HG03095 (cell line): ENCODE measurements at regions not wholly inside any gene's neighbourhood (a gene's known extent, or its start where the extent isn't known, plus 50 kb on each side); places are given as distances from the start of the nearest gene placed in this dataset.

Experiments
- ATAC-seq: cut with Tn5 transposase; IDR thresholded peaks from one replicate; pipeline ENCODE4 v1.9.1; 2021; ENCODE audit warnings: moderate library complexity; ENCODE audit not compliant: unreplicated experiment

DNA sequence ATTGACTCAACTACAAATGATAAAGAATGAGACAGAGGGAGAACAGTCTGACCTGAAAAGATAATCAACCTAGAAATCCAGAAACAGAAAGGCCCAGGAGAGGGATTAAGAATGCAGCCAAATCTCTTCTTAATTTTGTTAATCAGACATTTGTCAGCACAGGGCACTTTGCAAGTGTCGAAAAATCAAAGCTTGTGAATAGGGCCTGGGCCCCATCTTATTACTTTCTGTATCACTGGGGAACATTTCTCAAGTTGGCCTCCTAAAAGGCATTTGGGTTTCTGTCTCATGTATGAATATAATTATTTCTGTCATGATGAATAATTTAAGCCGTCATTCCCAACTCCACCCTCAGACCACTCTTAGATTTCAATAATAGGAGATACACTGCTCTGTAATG, 308.4 kb upstream of the PRKCQ start:
- ATAC-seq: no peak

- no peak for ATAC-seq
Observed at GRCh38 chr10:6885284-6885683, 305.2 kb upstream of the PRKCQ start.

- no peak for ATAC-seq
Observed at GRCh38 chr10:6881987-6882386, 301.9 kb upstream of the PRKCQ start.

- no peak for ATAC-seq
Observed at GRCh38 chr10:6877722-6878392, 297.8 kb upstream of the PRKCQ start.

- ATAC-seq: no peak
Observed at GRCh38 chr10:6877336-6877721, 297.3 kb upstream of the PRKCQ start.

DNA sequence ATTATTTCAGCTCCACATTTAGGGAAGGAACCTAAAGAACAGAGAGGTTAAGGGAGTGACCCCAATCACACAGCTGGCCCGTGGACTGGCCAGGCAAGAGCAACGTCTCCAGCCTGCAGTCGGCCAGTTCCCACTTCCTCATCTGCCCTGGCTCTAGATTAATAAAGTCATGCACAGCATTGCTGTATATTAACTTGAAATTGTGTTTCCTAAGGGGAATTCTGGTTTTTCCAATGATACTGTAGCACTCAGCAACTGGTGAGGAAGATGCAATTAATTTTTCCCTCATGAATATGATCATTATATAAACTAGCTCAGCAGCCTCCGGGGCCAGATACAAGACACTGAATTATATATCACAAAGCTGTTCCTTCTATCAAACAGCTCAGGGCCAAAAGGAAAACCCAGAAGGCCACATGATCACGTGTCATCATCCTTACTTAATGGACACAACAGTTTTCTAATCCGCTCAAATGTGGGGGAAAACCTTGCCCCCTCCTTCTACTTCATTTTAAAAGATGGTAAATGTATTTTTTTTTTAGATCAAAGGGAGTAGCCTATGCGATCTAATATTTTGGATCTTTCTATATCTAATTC, 295.3 kb upstream of the PRKCQ start:
- ATAC-seq: no peak

DNA sequence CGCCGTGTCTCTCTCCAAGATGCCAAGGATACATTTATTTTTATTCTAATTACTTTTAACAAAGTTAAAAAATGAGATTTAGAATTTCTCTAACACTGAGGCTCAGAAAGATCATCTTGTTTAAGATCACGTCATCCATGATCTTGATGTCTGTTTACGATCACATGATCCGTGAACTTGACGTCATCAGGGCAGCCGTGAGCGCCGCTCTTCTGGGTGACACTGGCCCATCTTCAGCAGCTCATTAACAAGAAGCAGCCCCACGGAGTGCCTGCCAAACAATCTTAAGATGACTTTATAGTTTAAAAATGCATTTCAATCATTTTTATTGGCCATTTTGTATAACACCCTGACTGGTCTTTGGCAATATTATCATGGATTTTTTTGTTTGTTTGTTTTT, 291.1 kb upstream of the PRKCQ start:
- no peak for ATAC-seq

DNA sequence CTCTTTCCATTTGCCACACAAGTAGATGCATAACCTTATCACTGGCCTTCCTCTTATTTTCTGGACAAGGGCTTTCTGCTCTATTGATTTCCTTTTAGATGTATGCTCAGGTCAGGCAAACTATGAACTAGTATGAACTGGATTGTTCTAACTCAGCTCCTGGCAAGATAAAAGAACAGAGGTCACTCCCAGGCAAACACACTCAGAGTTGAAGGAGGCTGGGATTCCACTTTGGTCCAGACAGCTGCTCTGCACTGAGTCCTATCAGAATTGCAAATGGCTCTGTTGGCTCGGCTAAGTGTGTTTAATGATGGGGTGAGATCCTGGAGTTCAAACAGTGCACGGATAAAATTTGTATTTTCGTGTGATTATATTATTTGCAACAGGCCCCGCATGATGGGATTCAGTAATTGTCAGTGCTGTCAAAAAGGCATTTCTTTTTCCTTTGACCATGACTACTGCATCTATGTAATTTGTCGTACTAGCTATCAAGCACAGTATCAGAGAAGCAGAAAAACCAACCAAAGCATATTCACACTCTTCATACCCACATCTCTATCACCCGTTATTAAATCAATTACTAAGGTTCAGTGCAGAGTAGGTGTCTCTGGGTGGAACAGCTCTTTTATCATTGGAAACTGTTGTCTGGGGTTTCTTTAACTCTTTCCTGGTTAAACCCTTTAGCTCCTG, 288.1 kb upstream of the PRKCQ start:
- ATAC-seq: no peak

- no peak for ATAC-seq
Observed at GRCh38 chr10:6866757-6867156, 286.7 kb upstream of the PRKCQ start.

DNA sequence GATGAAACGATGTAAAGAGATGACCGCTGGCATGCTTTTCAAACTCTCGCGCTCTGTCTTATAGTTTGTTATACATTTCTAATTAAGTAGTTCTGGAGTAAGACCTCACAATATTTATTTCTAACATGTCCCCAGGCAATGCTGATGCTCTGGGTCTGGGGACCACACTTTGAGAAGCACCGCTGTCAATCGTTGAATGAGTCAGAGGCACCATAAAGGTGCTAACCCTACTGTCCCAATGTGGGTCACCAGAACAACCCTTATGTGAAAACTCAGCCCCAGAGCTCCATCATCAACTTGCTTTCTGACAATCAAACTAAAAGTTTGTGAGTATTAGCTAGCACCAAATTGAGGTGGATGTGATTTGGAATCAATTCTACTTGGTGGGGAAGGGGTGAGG, 284.1 kb upstream of the PRKCQ start:
- ATAC-seq: no peak

DNA sequence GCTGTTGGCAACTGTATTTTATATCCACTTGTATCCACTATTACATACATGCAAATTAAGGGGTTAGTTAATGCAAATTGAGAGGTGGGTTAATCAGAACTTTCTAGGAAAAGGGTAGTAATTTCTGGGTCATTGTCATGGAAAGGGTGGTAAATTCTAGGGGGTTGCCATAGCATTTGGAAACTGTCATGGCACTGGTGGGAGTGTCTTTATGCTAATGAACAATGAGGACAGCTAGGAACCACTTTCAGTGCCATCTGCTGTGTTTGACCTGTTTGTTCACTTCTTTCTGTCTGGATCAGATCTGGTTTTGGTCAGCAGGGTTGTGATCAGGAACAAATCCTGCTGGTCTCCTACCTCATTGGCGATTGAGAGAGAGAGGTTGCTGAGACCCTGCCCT, 283.3 kb upstream of the PRKCQ start:
- ATAC-seq: no peak

DNA sequence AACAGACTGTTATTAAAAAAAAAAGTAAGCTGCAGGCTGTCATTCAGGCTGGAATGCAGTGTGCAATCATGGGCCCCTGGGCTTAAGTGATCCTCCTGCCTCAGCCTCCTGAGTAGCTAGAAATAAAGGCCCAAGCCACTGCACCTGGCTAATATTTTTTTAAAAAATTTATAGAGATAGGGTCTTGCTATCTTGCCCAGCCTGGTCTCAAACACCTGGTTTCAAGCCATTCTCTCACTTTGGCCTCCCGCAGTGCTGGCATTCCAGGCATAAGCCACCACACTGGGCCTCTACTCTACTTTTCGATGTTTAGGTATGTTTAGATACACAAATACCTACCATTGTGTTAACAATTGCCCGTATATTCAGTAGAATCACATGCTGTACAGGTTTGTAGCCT, 270.4 kb upstream of the PRKCQ start:
- no peak for ATAC-seq

DNA sequence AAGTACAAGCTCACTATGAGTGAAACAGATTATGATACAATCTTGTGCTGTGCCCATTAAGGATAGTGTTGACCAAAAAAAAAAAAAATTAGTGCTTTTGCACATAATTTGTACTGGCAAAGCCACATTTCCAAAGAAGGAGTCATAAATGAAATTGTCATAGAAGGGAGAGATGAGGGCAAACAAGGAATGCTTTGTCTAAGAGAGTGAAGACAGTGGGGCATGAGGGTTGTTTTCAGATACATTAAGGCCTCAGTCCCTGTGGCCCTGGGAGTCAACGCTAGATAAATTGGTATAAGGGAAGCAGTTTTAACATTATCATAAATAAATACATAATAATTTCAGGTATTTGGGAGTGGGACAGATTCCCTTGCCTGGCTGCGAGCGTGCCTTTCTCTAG, 267.5 kb upstream of the PRKCQ start:
- no peak for ATAC-seq

GRCh38 chr10:6843894-6844650, 264.0 kb upstream of the PRKCQ start:
- ATAC-seq: no peak

GRCh38 chr10:6843481-6843881, 263.4 kb upstream of the PRKCQ start:
- ATAC-seq: no peak

DNA sequence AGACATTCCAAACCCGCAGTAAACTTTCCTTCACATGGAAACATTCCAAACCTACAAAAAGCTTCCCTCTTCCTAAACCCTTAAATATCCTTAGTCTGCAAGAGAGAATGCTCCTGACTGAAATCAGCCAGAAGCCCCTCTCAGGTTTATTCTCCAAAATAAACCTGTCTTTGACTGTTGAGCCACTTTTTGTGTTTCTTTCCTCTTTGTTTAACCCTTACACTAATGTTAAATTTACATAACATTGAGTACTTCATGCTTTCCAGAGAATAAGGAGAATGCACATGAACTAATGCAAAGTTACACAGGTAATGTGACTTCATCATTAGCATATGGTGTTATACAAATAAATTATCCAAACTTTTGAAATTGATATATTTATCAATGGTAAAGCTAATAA, 262.6 kb upstream of the PRKCQ start:
- no peak for ATAC-seq

DNA sequence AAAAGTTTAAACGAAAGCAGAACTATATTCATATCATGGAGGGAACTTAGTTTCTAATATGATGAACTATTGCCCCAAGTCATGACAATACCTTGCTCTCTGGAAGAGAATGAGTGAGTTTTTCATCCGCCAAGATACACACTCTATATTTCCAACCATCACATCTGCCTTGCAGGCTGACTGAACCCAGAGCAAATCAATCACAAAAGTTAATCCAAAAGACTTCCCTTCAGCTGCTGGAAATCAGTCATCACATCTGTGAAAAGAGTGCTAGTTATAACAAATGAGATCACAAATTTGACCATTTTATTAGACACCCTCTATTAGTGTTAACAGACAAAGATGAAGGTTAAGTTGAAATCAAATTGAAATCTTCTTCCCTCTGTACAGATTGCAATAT, 261.7 kb upstream of the PRKCQ start:
- ATAC-seq: no peak

DNA sequence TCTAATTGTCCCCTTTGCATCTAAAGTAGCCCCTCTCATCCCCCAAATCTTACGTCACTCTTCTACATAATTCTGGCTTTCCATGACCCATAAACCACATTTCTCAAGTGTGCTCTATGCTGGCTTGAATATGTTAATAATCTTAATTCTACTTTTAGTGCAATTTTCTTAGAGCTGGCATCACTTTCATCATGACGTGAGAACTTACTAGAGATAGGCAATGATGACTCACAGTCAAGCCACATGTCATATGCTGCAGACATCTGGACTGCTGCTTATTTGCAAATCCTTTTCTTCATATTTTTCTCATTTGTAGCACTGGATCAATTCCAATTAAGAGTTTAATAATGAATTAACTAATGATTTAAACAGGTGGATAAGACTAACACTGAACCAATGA, 260.7 kb upstream of the PRKCQ start:
- no peak for ATAC-seq

GRCh38 chr10:6840201-6840691, 260.2 kb upstream of the PRKCQ start:
- ATAC-seq: no peak

DNA sequence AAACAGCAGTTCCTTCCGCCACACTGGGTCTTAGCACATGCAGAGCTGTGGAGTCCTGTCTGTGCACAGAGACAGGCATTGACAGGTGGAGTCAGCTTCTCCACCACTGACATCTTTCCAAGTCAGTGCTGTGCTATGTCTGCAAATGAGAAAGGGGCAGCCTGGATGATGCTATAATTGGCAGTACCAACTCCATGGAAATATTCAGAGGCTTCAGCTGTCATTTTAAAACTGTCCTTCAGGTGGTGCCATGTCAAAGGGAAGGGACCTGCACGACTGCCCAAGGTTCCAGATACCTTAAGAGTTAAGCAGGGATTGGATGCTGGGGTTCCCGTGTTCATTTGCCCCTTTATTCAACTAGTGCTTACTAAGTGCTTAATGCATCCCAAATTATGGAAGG, 258.0 kb upstream of the PRKCQ start:
- no peak for ATAC-seq

DNA sequence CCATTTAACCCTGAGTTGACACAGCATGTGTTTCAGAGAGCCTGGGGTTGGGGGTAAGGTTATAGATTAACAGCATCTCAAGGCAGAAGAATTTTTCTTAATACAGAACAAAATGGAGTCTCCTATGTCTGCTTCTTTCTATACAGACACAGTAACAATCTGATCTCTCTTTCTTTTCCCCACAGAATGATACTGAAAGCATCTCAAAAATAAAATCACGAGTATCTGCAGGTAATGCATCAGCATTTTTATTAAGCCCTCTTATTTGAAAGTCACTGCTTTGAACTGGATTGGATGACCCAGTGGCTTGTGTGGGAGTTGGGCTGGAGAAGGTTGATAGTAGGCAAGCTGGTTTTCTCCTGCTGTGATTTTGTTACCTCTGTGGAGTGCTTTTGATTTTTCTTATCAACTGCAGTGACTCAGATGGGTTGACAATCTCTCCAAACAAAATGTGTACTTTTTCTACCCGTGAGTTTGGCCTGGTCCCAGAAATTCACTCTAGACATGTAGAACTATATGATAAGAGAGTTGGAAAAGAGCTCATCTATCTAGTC, 253.5 kb upstream of the PRKCQ start:
- ATAC-seq: no peak
